Lung microvascular endothelial cell (primary cell): ENCODE measurements at regions not wholly inside any gene's neighbourhood (a gene's known extent, or its start where the extent isn't known, plus 50 kb on each side); places are given as distances from the start of the nearest gene placed in this dataset.
"Not testable (repeated sequence)": the region's sequence is repeated elsewhere in the genome, so short reads cannot be mapped to it uniquely, and the experiment has no call there.

ENCODE experiments used
- DNase-seq, 2 donors: peaks; one replicate each; pipeline versions ENCODE4 v3.0.0 to v3.0.0-alpha.2; 2010; ENCODE audit warnings: low read depth in 2 of 2

DNA sequence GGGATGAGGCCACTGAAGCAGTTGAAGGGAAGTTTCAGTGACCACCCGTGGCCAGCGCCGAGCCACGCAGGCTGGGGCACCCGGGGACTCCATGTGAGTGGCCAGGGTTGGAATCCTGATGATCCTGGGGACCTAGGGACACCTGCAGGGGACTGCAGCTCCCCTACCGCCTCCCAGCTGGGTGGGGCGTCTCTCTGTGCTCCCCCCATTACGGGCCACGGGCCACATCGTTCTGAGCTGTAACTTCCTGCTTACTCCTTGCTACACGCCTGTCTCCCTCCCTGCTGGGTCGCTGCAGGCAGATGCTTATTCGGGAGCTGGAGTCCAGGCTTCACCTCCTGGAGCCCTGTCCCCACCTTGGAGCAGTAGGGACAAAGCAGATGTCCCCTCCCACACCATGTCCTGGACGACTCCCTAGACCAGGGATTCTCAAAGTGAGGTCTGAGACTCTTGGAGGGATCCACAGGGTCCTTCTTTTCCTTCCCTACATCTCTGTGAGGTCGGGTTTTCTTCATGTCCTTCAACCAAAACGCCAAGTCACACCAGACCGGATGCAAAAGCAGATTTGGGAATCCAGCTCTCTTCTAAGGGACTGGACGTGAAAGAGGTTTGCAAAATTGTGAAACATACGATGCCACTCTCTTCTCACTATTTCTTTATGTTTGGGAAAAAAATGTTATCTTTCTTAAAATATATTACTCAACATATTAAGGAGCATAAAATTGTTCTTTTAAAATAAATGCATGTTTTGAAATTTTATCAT lies 85.9 kb upstream of the NCOR2 start:
- DNase-seq: peak in 1 of 2 donors; percentile 58

- no peak for DNase-seq
Measured at GRCh38 chr12:124652661-124653060, 85.2 kb upstream of the NCOR2 start.

DNA sequence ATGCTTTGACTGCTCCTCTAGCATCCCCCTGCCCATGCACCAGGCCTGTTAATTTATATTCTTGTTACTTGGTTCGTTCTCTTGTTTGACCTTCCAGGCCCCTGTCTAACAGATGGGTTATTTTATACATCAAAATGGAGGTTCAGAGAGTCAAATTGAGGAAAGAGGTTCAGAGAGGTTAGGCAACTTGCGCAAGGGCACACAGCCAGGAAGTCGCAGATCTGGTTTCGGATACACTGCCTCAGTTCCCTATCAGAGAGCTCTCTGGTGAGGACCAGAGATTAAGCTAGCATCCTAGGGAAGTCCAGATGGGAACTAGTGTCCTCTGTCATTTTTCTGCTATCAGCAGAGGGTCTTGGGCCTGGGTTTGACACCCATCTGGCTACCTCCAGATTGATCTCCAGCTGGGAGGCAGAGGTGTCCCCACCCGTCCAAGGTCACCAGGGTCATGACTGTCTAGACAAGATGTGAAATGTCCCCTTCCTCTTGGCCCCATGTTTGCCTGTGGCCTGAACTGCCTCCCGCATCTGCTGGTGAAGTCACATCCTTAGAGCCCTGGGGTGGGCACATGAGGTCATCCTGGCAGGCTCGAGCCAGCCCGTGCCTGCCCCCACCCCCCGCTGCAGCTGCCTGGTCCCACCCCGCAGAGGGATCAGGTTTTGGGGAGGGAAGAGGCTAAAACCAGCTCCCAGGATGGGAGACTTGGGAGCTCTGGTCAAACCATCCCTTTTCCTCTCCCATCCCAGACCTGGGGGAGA lies 84.3 kb upstream of the NCOR2 start:
- DNase-seq: peak; percentile 38 to 78

GRCh38 chr12:124650912-124651311 lies 83.5 kb upstream of the NCOR2 start:
- DNase-seq: no peak

- DNase-seq: no peak
Measured at GRCh38 chr12:124648710-124649384, 81.4 kb upstream of the NCOR2 start.

- no peak for DNase-seq
Measured at GRCh38 chr12:124647316-124647715, 79.9 kb upstream of the NCOR2 start.

DNA sequence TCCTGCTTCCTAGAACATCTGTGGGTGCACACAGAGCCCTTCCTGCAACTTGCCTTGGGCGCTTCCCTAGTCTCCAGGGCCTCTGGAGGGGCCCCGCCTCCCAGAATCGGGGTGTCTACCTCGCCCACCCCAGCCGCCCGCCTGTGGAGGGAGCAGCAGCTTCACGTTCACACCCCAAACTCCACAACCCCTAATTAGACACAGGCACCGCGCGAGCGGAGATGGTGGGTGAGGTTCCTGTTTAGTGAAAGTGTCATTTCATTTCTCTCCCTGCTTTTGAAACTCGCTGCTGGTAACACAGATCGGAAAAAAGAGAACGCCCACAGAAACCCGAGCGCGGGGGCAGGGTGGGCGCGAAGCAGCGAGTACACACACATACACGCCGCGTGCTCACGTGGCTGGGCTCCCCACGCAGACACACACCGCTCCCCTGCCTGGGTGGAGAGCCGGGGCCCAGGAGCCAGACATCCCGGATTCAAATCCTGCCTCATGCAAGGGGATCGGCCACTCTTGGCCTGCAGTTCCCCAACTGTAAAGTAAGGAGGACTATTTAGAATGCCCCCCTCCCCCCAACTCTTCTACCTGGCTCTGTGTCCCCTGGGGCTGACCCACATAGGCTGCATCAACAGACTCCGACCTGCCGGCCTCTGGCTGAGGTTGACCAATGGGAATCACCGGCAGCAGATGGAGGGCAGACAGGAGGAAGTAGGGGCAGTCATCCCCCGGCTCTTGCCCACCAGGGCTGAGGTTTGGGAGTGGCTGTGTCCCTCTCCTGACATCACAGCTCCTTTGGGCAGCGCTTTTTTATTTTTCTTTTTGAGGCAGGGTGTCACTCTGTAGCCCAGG lies 79.2 kb upstream of the NCOR2 start:
- no peak for DNase-seq

DNA sequence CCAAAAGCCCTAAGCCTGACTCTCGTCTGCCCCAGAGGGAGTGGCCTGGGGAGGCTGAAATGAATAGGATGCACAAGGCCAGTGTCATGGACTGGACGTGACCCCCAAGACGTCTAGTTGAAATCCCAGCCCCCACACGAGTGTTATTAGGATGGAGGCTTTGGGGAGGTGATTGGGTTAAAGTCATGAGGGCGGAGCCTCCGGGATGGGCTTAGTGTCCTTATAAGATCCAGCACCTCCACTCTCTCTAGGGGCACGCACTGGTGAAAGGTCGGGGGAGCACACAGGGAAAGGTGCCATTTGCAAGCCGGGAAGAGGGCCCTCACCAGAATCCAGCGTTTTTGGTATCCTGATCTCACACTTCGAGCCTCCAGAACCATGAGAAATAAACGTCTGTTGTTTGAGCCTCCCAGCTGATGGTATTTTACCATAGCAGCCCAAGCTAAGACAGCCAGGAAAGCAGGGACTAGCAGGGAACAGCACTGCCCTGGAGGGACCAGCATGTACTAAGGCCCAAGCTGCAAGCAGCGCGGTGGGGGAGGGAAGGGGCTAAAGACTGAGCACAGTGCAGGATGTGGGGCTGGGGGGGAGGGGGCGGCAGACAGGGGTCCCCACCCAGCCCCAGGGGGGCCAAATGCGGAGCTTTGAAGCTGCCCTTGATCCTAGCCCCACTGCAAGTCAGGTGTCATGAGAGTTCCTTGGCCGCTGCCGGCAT lies 78.3 kb upstream of the NCOR2 start:
- DNase-seq: no peak

DNA sequence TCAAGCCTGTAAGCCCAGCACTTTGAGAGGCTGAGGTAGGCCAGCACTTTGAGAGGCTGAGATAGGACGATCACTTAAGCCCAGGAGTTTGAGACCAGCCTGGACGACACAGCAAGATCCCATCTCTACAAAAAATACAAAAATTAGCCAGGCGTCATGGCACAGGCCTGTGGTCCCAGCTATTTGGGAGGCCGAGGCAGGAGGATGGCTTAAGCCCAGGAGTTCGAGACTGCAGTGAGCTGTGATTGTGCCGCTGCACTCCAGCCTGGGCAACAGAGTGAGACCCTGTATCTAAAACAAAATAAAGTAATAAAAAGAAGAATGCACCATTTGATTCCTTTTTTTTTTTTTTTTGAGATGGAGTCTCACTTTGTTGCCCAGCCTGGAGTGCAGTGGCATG lies 76.4 kb upstream of the NCOR2 start:
- not testable (repeated sequence) for DNase-seq

- no peak for DNase-seq
Measured at GRCh38 chr12:124642105-124642504, 74.7 kb upstream of the NCOR2 start.

DNA sequence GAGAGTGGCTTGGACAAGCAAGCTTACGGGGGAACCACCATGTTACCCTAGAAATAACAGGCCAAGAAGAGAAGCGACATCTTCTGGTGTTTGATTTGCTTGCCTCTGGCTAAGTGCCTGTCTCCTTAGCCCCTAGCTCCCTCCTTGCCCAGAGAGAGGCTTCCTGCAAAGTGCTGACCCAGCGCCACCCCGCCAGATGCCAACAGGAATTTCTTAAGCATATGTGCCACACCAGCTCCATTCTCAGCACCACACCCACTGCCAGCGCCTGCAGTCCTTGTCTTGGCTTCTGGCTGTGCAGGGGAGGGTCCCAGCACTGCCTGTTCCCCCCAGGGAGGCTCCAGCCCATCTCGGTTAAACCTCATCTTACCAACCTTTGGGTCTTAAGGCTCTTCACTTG lies 74.2 kb upstream of the NCOR2 start:
- DNase-seq: no peak

GRCh38 chr12:124640056-124640455 lies 72.6 kb upstream of the NCOR2 start:
- peak in 1 of 2 donors; percentile 62 for DNase-seq

- DNase-seq: no peak
Measured at GRCh38 chr12:124639122-124639806, 71.9 kb upstream of the NCOR2 start.

DNA sequence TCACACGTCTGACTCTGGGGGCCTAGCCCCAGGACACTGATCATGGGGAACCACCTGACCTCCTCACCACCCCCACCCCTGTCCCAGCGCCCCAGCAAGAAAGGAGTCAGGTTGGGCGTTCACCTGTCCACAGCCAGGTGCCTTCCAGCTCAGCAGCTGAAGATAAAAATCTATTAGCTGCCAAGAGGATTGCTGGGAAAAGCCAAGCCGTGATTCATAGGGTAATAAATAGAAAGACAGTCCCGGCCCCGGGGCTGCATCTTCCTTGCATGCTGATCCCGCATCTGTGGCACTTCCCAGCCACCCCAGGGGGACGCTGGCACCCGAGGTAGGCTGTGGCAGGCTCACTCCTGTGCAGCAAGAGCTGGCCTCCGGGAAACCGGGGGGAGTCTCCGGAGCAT lies 70.2 kb upstream of the NCOR2 start:
- DNase-seq: no peak

- no peak for DNase-seq
Measured at GRCh38 chr12:124637163-124637562, 69.8 kb upstream of the NCOR2 start.

- DNase-seq: peak in 1 of 2 donors; percentile 48
Measured at GRCh38 chr12:124636138-124636978, 68.9 kb upstream of the NCOR2 start.

DNA sequence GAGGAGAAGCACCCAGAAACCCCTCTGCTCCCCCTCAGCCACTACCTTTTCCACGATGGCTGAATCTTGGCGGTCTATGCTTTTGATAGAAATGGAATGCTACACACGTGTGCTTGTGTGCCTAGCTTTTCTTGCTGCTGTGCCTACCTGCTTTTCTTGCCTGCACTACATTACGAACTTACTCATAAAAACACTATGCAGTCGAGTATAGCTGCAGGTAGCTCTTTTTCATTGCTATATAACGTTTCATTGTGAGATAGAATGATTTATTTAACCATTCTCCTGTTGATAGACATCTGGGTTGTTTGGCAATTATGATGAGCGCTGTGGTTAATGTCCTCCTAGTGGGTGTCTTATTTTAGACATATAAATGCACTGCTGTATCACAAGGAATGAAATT lies 67.9 kb upstream of the NCOR2 start:
- no peak for DNase-seq

DNA sequence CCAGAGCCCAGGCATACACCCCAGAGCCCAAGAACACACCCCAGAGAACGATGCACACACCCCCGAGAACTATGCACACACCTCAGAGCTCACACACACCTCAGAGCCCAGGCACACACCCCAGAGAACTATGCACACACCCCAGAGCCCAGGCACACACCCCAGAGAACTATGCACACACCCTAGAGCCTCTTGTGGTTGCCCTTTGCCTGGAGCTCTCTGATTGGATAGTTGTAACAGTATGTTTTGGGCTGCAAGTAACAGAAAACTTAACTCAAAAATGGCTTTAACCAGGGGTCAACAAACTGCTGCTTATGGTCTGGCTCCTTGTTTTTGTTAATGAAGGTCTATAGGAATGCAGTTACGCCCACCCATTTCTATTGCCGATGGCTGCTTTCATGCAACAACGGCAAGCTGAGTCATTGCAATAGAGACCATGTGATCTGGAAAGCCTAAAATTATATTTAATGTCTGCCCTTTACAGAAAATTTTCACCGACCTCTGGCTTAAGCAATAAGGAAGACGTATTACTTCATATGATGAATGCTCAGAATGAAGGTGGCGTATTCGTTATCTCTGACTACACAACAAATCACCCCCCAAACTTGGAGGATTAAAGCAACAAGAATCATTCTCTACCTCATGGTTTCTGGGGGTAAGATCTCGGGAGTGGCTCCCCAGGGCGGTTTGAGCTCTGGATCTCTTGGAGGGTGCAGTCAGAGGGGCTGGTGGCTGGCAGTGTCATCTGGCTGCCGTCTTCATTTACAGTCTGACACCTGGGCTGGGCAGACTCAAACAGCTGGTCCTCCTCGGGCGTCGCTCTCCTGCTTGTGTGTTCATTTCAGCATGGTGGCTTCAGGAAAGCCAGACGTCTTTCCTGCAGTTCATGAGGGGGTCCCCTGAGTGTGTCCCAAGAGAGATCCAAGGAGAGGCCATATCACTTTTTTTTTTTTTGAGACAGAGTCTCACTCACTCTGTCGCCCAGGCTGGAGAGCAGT lies 66.3 kb upstream of the NCOR2 start:
- no peak for DNase-seq
